Brain microvascular endothelial cell (primary cell): ENCODE measurements at regions not wholly inside any gene's neighbourhood (a gene's known extent, or its start where the extent isn't known, plus 50 kb on each side); places are given as distances from the start of the nearest gene placed in this dataset.

Experiments used
- DNase-seq: peaks from one replicate; pipeline ENCODE4 v3.0.0-alpha.2; 2020
- H3K27ac ChIP-seq: fragments of 250-450 bp; sonication (Bioruptor Pico); 2 replicates; pipeline ENCODE4 v1.5.1; 2020; ENCODE audit warnings: mild to moderate bottlenecking, moderate library complexity
- H3K27me3 ChIP-seq: fragments of 250-450 bp; sonication (Bioruptor Pico); replicated peaks from 2 replicates; pipeline ENCODE4 v1.5.1; 2020; ENCODE audit warnings: mild to moderate bottlenecking
- H3K36me3 ChIP-seq: fragments of 250-450 bp; sonication (Bioruptor Pico); replicated peaks from 2 replicates; pipeline ENCODE4 v1.5.1; 2020; ENCODE audit warnings: mild to moderate bottlenecking
- H3K4me3 ChIP-seq: 2 replicates; pipeline ENCODE4 v1.5.1; 2011; ENCODE audit warnings: low read depth, mild to moderate bottlenecking, control low read depth, low read length, moderate library complexity
- in situ Hi-C: cut with HindIII; loops from 2 replicates; pipeline ENCODE4 v1.10.0; 2017; ENCODE audit warnings: low sequenced_read_pairs, low pct_ligation_motif_present
- TF ChIP-seq, protein P1 (sequence below): IDR thresholded peaks from 2 replicates; pipeline ENCODE4 v1.5.1; 2011; ENCODE audit warnings: low read depth, mild to moderate bottlenecking, moderate library complexity, low read length, control low read depth, inconsistent platforms; ENCODE audit errors: missing control alignments

DNA sequence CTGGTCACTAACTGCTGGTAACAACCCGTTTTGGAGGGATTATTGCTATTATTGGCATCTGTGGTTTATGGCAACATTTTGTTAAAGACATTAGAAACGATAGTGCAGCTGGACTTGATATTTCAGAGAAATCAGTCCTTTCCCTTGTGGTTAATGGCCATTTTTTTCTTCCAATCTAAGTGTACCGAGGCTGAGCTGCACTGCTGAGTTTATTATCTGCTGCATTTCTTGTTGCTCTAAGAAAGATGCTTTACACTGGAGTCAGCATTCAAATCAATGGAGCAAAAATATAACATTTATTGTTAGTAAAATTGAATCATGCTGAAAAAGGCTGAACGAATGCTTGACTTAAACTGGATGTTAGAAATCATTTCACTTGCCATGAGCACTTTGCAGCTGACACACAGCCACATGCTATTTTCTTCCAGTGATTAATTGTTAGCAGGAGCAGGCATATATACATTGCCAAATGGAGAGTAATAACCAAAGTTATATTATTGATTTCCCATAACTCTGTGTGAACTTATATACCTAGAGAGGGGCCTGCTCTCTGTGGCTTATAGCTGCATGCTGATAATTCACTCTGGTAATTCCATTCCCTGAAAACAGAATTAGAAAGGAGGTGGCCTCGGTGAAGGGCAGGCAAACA is 66.5 kb upstream of the TTC29 start:
- no peak for DNase-seq
- in situ Hi-C loops = no loop called here
- H3K27ac ChIP-seq = no peak overlapping the region
- H3K27me3 ChIP-seq = no peaks in the 10 kb centered on the region
- TF ChIP-seq, protein P1, sequence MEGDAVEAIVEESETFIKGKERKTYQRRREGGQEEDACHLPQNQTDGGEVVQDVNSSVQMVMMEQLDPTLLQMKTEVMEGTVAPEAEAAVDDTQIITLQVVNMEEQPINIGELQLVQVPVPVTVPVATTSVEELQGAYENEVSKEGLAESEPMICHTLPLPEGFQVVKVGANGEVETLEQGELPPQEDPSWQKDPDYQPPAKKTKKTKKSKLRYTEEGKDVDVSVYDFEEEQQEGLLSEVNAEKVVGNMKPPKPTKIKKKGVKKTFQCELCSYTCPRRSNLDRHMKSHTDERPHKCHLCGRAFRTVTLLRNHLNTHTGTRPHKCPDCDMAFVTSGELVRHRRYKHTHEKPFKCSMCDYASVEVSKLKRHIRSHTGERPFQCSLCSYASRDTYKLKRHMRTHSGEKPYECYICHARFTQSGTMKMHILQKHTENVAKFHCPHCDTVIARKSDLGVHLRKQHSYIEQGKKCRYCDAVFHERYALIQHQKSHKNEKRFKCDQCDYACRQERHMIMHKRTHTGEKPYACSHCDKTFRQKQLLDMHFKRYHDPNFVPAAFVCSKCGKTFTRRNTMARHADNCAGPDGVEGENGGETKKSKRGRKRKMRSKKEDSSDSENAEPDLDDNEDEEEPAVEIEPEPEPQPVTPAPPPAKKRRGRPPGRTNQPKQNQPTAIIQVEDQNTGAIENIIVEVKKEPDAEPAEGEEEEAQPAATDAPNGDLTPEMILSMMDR = no peak
- no peak overlapping the region for H3K4me3 ChIP-seq
- H3K36me3 ChIP-seq = no peaks in the 10 kb centered on the region

DNA sequence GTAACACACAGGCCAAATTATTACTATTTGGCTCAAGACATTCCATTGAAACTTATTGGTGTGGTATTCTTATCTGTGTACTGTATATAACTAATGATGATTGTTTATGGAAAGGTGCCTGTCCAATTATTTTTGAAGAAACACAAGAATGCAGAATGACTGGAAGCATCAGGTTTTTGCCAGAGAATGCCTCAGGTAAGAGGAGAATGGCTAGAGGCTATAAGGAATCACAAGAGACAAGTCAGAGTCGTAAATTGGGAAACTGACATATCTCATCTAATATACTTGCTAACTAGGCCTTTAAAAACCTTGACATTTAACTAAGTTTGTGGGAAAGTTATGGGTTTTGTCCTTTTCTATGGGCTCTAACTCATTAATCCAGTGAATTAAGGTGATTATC is 69.3 kb upstream of the TTC29 start:
- no peak overlapping the region for H3K27ac ChIP-seq
- no peak for DNase-seq
- TF ChIP-seq, protein P1 = no peak
- no peaks in the 10 kb centered on the region for H3K27me3 ChIP-seq
- no peak overlapping the region for H3K4me3 ChIP-seq
- in situ Hi-C loops = no loop called here
- H3K36me3 ChIP-seq = no peaks in the 10 kb centered on the region

DNA sequence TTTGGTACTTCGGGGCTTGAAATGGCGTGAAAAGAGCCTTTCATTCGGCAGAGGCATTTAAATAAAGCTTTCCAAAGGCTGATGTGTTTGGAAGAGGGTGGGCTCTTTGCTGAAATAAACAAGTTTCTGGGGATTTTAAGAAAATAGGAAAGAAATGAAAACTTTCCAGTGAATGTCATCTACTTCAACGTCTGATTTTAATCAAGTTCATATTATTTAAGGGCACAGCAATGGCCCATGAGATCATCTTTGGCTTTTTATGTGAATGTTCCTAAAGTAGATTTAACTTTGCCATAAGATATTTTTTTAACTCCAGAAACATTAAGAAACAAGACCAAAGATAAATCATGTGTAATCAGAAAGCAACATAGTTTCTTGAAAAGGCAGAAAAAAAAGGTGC is 69.8 kb upstream of the TTC29 start:
- H3K36me3 ChIP-seq = no peaks in the 10 kb centered on the region
- no peak overlapping the region for H3K4me3 ChIP-seq
- H3K27me3 ChIP-seq = no peaks in the 10 kb centered on the region
- DNase-seq = no peak
- no peak overlapping the region for H3K27ac ChIP-seq
- in situ Hi-C loops = no loop called here
- TF ChIP-seq, protein P1 = no peak

DNA sequence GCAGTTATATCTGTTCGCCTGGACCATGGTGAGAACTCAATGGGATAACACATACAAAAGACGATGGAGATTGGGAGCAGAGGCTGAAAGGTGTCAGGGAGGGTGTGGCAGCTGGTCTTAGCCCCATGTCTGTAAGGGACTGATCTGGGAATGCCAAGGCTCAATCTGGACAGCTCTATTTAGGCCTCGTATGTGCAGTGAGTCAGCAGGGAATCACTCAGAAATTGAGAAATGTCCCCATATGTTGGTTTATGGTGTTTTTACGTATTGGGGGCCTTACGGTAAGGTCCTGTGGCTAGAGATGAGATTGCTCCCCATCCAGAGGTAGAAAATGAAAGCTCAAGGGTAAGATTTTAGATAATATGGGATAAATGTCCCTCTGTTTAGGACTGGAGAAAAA is 71.4 kb upstream of the TTC29 start:
- H3K27ac ChIP-seq = no peak overlapping the region
- in situ Hi-C loops = no loop called here
- H3K4me3 ChIP-seq = no peak overlapping the region
- peak; percentile 10 for DNase-seq
- no peaks in the 10 kb centered on the region for H3K27me3 ChIP-seq
- TF ChIP-seq, protein P1 = no peak
- H3K36me3 ChIP-seq = no peaks in the 10 kb centered on the region

DNA sequence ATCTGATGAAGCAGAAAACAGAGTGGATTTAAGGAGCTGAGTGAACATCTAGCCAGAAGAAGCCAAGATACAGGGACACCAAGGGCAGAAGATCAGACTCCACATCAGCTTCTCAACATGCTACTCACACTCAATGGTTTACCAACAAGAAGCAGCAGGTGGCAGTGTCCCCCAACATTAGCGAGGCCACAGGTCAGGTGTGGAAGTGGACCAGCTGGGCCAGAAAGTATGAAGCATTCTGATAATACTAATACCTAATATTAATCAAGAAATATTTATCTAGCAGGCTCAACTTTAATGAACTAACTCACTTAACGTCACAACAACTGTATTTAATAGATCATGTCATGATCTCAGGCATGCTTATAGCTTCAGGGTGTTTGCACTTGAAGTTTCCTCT is 73.4 kb upstream of the TTC29 start:
- TF ChIP-seq, protein P1 = peak; percentile 78

DNA sequence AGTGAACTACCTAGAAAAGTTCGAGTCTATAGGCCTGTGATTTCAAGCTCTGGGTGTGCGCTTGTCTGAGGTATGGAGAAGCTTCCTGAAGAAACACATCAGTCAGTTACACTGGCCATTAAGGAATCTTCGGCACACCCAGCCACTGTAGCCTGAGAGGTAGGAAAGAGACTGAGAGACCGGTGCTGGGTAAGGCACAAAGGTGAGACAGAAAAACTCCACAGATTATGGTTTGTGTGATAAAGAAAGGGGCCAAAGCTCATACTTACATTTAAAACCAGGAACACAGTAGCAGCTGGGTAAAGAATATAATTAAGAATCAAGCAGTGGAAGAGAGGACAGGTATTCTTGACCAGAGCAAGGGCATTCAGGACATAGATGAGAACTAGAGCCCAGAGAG is 74.8 kb upstream of the TTC29 start:
- Histone ChIP-seq H3K27me3 (no peaks in the 10 kb centered on the region), H3K4me3 (no peak overlapping the region), H3K36me3 (no peaks in the 10 kb centered on the region), H3K27ac (no peak overlapping the region)
- TF ChIP-seq, protein P1 = no peak
- in situ Hi-C loops = no loop called here
- DNase-seq = no peak

More for the DNA sequence above, 73.4 kb upstream of the TTC29 start:
- no peaks in the 10 kb centered on the region for H3K27me3 ChIP-seq
- DNase-seq = peak; percentile 70
- H3K27ac ChIP-seq = no peak overlapping the region
- H3K36me3 ChIP-seq = no peaks in the 10 kb centered on the region
- no peak overlapping the region for H3K4me3 ChIP-seq
- in situ Hi-C loops = no loop called here
